GM12891 (cell line): ENCODE measurements at regions not wholly inside any gene's neighbourhood (a gene's known extent, or its start where the extent isn't known, plus 50 kb on each side); places are given as distances from the start of the nearest gene placed in this dataset.

Source experiments
- POLR2A ChIP-seq: IDR thresholded peaks from 2 replicates; pipeline ENCODE4 v1.6.1; 2011; ENCODE audit warnings: low read depth, low read length, control low read depth
- TAF1 ChIP-seq: IDR thresholded peaks from 2 replicates; pipeline ENCODE4 v1.6.1; 2011; ENCODE audit warnings: low read depth, low read length, control low read depth

GRCh38 chr18:75497576-75498235 is 70.2 kb upstream of the SMIM21 start:
- TF ChIP-seq POLR2A (no peak), TAF1 (no peak)
